ENCODE measurements at regions not wholly inside any gene's neighbourhood (a gene's known extent, or its start where the extent isn't known, plus 50 kb on each side); places are given as distances from the start of the nearest gene placed in this dataset.

GRCh38 chr3:23052208-23052607, 150.9 kb upstream of the UBE2E2 start:
- no peak for DNase-seq (ENCODE audit: low read depth)

GRCh38 chr3:23052620-23053019, 150.5 kb upstream of the UBE2E2 start:
- no peak for TF ChIP-seq CTCF (IDR thresholded peaks at IDR 0.05; ENCODE audit: insufficient read depth, low read depth, low read length, missing control alignments)
- DNase-seq (ENCODE audit: low read depth): no peak
- no peak overlapping the region for H3K4me3 ChIP-seq (ENCODE audit: low read length)

More at GRCh38 chr3:23052208-23052607, 150.9 kb upstream of the UBE2E2 start:
- no peak for TF ChIP-seq CTCF (IDR thresholded peaks at IDR 0.05; ENCODE audit: insufficient read depth, low read depth, low read length, missing control alignments)
- H3K4me3 ChIP-seq (ENCODE audit: low read length): no peak overlapping the region

GRCh38 chr3:23055733-23056376, 147.3 kb upstream of the UBE2E2 start:
- no peak for TF ChIP-seq CTCF (IDR thresholded peaks at IDR 0.05; ENCODE audit: insufficient read depth, low read depth, low read length, missing control alignments)
- no peak overlapping the region for H3K4me3 ChIP-seq (ENCODE audit: low read length)
- peak; percentile 74 for DNase-seq (ENCODE audit: low read depth)

- no peak for TF ChIP-seq CTCF (IDR thresholded peaks at IDR 0.05; ENCODE audit: insufficient read depth, low read depth, low read length, missing control alignments)
- H3K4me3 ChIP-seq (ENCODE audit: low read length): no peak overlapping the region
- DNase-seq (ENCODE audit: low read depth): no peak
Measured at GRCh38 chr3:23062582-23062981, 140.5 kb upstream of the UBE2E2 start.

- no peak overlapping the region for H3K4me3 ChIP-seq (ENCODE audit: low read length)
- TF ChIP-seq CTCF (IDR thresholded peaks at IDR 0.05; ENCODE audit: insufficient read depth, low read depth, low read length, missing control alignments): no peak
- DNase-seq (ENCODE audit: low read depth): no peak
Measured at GRCh38 chr3:23062982-23063381, 140.1 kb upstream of the UBE2E2 start.

GRCh38 chr3:23067116-23067515, 136.0 kb upstream of the UBE2E2 start:
- TF ChIP-seq CTCF (IDR thresholded peaks at IDR 0.05; ENCODE audit: insufficient read depth, low read depth, low read length, missing control alignments): no peak
- no peak for DNase-seq (ENCODE audit: low read depth)

More at GRCh38 chr3:23067116-23067515, 136.0 kb upstream of the UBE2E2 start:
- H3K4me3 ChIP-seq (ENCODE audit: low read length): no peak overlapping the region

Data from epithelial cell of esophagus (primary cell).